CD4-positive, alpha-beta T cell treated with Interleukin-15 for 4 hours (primary cell): ENCODE measurements at regions not wholly inside any gene's neighbourhood (a gene's known extent, or its start where the extent isn't known, plus 50 kb on each side); places are given as distances from the start of the nearest gene placed in this dataset.
A peak's percentile ranks its signal among the peaks of the same experiment; 100 is the strongest.

Experiments used
- DNase-seq: peaks from one replicate; pipeline ENCODE4 v3.0.0-alpha.2; 2020; ENCODE audit warnings: low spot score

DNA sequence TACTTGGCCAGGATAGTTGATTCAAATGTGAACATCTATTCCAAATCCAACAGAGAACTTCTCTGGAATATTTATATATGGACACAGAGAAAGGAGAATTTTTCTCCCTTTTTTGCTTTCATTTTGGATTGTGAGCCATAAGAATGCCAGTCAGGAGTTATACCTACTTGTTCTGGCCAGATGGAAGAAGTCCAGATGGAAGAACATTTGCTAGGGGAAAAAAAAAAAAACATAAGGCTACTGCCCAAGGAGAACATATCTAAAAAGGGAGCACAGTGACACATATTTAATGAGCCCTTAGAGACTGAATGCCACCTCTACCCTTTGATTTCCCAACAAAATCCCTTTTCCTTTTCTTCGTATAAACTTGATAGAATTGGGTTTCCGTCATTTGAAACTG, 61.7 kb upstream of the PPP2R2B start:
- no peak for DNase-seq

DNA sequence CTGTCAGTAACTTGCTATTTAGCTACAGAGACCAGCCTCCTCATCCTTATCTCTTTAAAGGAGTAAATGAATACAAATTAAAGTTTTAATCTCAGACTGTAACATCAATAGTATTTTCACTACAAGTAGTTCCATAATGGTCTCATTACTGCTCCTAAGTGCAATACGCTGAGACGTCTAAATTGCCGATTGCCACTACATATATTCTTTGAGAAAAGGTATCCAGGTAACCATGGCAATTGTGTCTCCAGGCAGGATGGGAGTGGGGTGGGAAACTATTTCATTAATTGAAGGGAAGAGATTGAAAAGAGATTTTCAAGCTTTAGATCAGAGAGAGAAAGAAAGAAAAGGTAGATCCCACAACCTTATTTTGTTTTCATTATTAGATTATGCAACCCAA, 65.5 kb upstream of the PPP2R2B start:
- DNase-seq = no peak

GRCh38 chr5:146944764-146945616, 66.4 kb upstream of the PPP2R2B start:
- DNase-seq = no peak

- DNase-seq = no peak
These were observed 67.1 kb upstream of the PPP2R2B start for GRCh38 chr5:146945617-146946084.

DNA sequence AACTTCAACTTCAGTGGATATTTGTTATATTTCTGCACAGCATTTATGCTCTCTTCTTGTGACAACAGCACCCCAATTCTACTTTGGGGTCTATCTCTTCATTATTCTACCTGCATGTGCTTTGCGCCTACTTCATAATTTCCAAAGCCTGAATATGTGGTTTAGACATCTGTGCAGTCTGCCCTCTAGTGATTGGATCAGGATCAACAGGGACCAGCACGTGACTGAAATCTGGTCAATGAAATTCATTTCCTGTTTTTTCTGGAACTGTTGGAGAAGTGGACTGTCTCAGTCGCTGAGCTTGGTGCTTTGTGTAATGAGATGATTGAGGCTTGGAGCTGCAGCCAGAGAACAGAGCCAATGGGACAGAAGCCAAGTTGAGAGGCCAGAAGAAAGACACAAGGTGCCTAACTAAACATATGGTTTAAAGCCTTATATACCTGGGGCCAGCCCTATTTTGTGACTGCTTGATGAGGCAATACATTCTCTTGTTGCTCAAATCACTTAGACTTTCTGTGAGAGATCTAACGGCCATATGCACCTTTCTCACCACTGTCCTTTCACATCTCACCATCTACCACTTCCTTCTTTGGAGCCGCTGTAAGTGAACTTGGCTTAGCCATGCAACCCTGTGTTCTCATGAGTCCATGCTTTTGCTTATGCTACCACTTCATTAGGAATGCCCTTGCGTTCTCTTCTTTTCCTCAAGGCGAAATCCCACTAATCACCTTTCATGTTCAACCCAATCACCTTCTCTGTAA, 68.8 kb upstream of the PPP2R2B start:
- peak; percentile 14 for DNase-seq

- no peak for DNase-seq
These were observed 70.1 kb upstream of the PPP2R2B start for GRCh38 chr5:146948666-146949065.

DNA sequence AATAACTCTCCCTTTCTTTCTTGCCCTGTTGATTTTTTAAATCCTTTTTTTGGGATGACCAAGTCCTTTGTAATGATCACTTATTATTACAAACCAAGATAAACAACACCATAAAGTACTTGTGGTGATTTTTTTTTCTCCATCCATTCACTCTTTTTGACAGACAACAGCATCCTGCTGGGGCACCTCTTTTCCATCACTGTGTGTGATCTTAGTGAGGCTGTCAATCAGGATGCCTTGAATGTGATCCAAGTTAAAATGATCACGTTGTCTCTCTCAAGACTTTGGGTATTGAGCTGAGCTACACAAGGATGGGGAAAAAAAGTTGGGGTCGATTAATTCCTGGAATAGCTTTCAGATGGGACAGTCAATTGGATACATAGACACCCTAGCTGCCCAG, 73.6 kb upstream of the PPP2R2B start:
- DNase-seq = no peak

GRCh38 chr5:146956217-146956616, 77.7 kb upstream of the PPP2R2B start:
- no peak for DNase-seq

- DNase-seq = no peak
These were observed 80.8 kb upstream of the PPP2R2B start for GRCh38 chr5:146959360-146959759.

GRCh38 chr5:146962801-146963355, 84.3 kb upstream of the PPP2R2B start:
- no peak for DNase-seq

GRCh38 chr5:146965761-146966659, 87.5 kb upstream of the PPP2R2B start:
- peak; percentile 75 for DNase-seq

- no peak for DNase-seq
These were observed 89.1 kb upstream of the PPP2R2B start for GRCh38 chr5:146967646-146968045.

- DNase-seq = no peak
These were observed 92.8 kb upstream of the PPP2R2B start for GRCh38 chr5:146971401-146971800.

DNA sequence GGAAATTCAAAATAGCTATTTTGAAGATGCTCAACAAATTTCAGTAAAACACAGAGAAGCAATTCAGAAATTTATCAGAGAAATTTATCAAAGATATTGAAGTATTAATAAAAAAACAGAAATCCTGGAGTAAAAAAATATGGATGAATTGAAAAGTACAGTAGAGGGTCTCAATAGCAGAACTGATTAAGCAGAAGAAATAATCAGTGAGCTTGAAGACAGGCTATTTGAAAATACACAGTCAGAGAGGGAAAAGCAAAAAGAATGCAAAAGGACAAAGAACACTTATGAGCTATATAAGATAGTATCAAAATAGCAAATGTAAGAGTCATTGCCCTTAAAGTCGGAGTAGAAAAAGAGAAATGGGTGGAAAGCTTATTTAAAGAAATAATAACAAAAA, 107.9 kb upstream of the PPP2R2B start:
- DNase-seq = no peak

DNA sequence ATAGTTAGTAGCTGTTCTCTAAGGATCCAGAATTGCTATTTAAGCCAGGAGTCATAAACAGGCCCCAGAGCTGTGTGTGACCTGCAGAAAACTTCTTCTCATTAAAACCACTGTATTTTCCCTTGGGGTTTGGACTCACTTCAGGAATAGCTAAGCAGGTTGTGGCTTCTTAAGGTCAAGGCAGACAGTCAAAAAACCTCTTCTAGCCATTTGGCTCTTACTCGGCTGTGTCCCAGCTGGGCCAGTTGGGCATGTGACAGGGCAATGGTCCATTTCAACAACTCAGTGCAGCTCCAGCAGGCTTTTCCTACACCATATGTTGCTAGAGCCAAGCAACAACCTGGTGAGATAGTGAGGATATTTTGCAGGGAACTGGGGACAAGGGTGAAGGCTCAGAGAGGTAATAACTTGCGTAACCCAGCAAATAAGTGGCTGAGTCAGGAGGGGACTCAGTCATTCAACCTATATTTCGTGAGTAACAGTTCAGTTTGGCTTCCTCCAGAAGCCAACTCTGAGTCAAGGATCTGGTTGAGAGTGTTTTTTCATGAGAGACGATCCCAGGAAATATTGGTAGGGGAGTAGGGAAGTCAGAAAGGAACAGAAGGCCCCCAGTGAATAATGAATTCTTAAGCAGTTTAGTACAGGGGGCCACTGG, 115.4 kb upstream of the PPP2R2B start:
- DNase-seq = no peak

DNA sequence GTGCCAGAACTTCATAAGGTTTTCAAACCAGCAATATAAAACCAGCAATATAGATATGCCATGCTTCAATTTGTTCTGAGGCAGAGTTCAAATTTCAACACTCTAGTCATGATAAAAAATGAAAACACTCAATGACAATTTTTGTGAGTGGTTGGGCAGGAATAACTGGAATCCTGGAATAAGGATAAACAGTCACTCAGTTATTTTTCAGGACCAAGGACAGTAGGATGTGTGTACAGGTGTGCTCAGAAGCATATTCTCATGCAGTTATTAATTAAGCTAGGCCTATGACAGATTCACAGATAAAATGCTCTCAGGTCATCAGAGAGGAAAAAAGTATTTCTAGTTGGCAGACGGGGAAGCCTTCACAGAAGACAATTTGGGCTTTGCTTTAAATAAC, 117.3 kb upstream of the PPP2R2B start:
- no peak for DNase-seq

- no peak for DNase-seq
These were observed 136.8 kb upstream of the PPP2R2B start for GRCh38 chr5:147015405-147015804.

GRCh38 chr5:147017191-147017590, 138.6 kb upstream of the PPP2R2B start:
- DNase-seq = no peak

DNA sequence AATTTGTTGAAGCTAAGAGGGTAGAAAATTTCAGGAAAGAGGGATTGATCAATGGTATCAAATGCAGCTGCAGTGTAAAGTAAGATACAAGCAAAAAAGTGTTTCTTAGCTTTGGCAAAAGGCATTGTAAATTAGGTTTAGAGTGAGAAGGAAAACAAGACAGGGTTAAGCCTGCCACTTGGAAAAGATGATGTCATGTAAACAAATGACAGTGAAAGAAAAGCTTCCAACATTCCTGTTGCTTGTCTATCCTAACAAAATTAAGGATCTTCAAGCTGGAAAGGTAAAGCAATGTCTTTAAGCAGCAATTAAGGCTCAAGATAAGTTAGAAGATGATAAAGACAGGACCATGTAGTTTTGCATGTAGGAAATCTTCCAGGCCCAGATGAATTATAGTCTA, 139.1 kb upstream of the PPP2R2B start:
- DNase-seq = no peak

DNA sequence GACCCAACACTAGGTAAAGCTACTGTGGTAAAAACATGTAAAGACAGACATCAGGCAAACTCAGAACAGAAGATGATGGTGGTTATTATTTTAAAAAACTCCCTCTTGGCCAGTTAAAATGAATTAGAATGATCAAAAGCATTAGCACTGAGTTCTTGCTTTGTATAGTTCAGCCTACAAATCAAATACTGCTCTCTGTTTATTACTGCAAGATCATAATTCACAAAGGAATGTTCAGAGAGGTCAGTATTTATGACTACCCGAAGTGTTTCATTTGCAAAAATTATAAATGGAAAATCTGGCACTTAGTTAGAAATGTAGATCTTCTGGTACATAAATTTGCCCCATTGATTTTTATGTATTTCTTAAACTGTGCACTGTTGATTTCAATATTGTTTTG, 140.3 kb upstream of the PPP2R2B start:
- no peak for DNase-seq

- no peak for DNase-seq
These were observed 158.2 kb upstream of the PPP2R2B start for GRCh38 chr5:147036691-147037245.
